GM23248 (cell line): ENCODE measurements at regions not wholly inside any gene's neighbourhood (a gene's known extent, or its start where the extent isn't known, plus 50 kb on each side); places are given as distances from the start of the nearest gene placed in this dataset.

ENCODE experiments used
- EZH2 ChIP-seq: fragments of 200-600 bp; sonication (generic); IDR thresholded peaks from 2 replicates; pipeline ENCODE4 v1.6.1; 2018; ENCODE audit warnings: antibody characterized with exemption, mild to moderate bottlenecking; ENCODE audit not compliant: insufficient read depth, poor library complexity, severe bottlenecking
- EZH2phosphoT487 ChIP-seq: fragments of 200-600 bp; sonication (generic); IDR thresholded peaks from 2 replicates; pipeline ENCODE4 v1.6.1; 2018; ENCODE audit warnings: antibody characterized with exemption, moderate library complexity, mild to moderate bottlenecking, low read depth; ENCODE audit not compliant: insufficient read depth

- TF ChIP-seq EZH2 (no peak), EZH2phosphoT487 (no peak)
These were observed 393.2 kb downstream of the C3orf38 start for GRCh38 chr3:88542916-88543315.
